ENCODE measurements at regions not wholly inside any gene's neighbourhood (a gene's known extent, or its start where the extent isn't known, plus 50 kb on each side); places are given as distances from the start of the nearest gene placed in this dataset.

GRCh38 chr18:8967573-8967972, 134.9 kb upstream of the NDUFV2 start:
- TF ChIP-seq E2F6 (IDR thresholded peaks at IDR 0.05) (no peak), EP300 (IDR thresholded peaks at IDR 0.05; ENCODE audit: borderline replicate concordance in 1 of 2, low read depth in 2 of 2, low read length in 2 of 2) (no peak), RAD21 (IDR thresholded peaks at IDR 0.05 in 1 of 2, conservative IDR thresholded peaks at IDR 0.05 in 1 of 2; ENCODE audit: low read depth in 2 of 2, low read length in 2 of 2) (no peak), MAX (IDR thresholded peaks at IDR 0.05) (no peak), TEAD4 (IDR thresholded peaks at IDR 0.05; ENCODE audit: low read depth, low read length) (no peak), CREB1 (IDR thresholded peaks at IDR 0.05) (no peak), NRF1 (IDR thresholded peaks at IDR 0.05; ENCODE audit: low read depth, low read length) (no peak), POU5F1 (IDR thresholded peaks at IDR 0.05; ENCODE audit: low read depth, low read length) (no peak), RNF2 (IDR thresholded peaks at IDR 0.05; ENCODE audit: borderline replicate concordance, low read depth, low read length, missing control alignments, poor library complexity, severe bottlenecking) (no peak), KDM5A (IDR thresholded peaks at IDR 0.05; ENCODE audit: low read length) (no peak)
- Histone ChIP-seq H3K4me1 (replicated peaks in 1 of 4; ENCODE audit: control insufficient read depth in 3 of 4, insufficient read depth in 4 of 4, low read length in 3 of 4) (peaks cover 0 to 7% (median 0%) of the 10 kb centered on the region in 4 experiments; a peak in 3 of 7 replicates), H2BK12ac (ENCODE audit: low read depth, low read length) (no peak overlapping the region), H4K91ac (replicated peaks; ENCODE audit: insufficient read length, low read length) (no peak overlapping the region), H3K23me2 (ENCODE audit: low read depth, low read length) (peaks cover 7% of the 10 kb centered on the region; the same call in 1 of the 2 replicates), H3K27me3 (replicated peaks in 1 of 4; ENCODE audit: control insufficient read depth in 3 of 4, extremely low read depth in 1 of 4, insufficient read depth in 3 of 4, low read length in 3 of 4) (no peaks in the 10 kb centered on the region; a peak in 1 of 7 replicates), H4K8ac (ENCODE audit: extremely low read depth, insufficient read depth, low read length) (no peak overlapping the region), H4K5ac (ENCODE audit: insufficient read length, low read depth, low read length) (no peak overlapping the region), H3K4me2 (ENCODE audit: insufficient read depth in 1 of 2, low read depth in 2 of 2, low read length in 2 of 2) (no peak overlapping the region), H3K23ac (ENCODE audit: insufficient read length) (no peak overlapping the region), H3K36me3 (ENCODE audit: control insufficient read depth in 2 of 4, insufficient read depth in 4 of 4, low read length in 3 of 4) (no peaks in the 10 kb centered on the region), H3K14ac (ENCODE audit: insufficient read length) (no peak overlapping the region), H3K79me2 (ENCODE audit: control insufficient read depth in 1 of 2, insufficient read depth in 2 of 2, low read length in 2 of 2) (no peaks in the 10 kb centered on the region), H2BK20ac (ENCODE audit: low read length) (no peak overlapping the region), H3K56ac (replicated peaks; ENCODE audit: insufficient read length, low read depth, low read length) (no peak overlapping the region), H2BK5ac (ENCODE audit: low read depth, low read length) (0 out of 2 replicates have a peak overlapping the region, but pooled peaks have one; percentile 9), H2BK15ac (ENCODE audit: low read length) (no peak overlapping the region), H2AK5ac (ENCODE audit: low read depth, low read length) (no peak overlapping the region), H3K9me3 (ENCODE audit: insufficient read depth in 2 of 2, low read depth in 1 of 2, low read length in 1 of 2) (no peaks in the 10 kb centered on the region), H2BK120ac (replicated peaks; ENCODE audit: low read depth, low read length) (no peak overlapping the region), H2AFZ (ENCODE audit: low read length) (no peak overlapping the region), H3K4me3 (ENCODE audit: extremely low read depth in 1 of 4, insufficient read depth in 2 of 4, low read depth in 3 of 4, low read length in 4 of 4) (no peak overlapping the region), H3K18ac (ENCODE audit: extremely low read depth, low read length) (no peak overlapping the region), H3K9ac (replicated peaks in 1 of 4; ENCODE audit: extremely low read depth in 1 of 4, low read depth in 3 of 4, low read length in 3 of 4) (no peak overlapping the region), H3K27ac (ENCODE audit: low read depth, low read length) (no peak overlapping the region), H3K79me1 (ENCODE audit: low read depth, low read length) (no peaks in the 10 kb centered on the region), H4K20me1 (replicated peaks in 1 of 2; ENCODE audit: control insufficient read depth in 1 of 2, insufficient read depth in 2 of 2, low read length in 2 of 2) (no peaks in the 10 kb centered on the region), H3K4ac (replicated peaks; ENCODE audit: insufficient read length, low read depth, low read length) (no peak overlapping the region)
- DNase-seq (ENCODE audit: low read depth in 1 of 2, low spot score in 2 of 2) = no peak
- ChIA-PET CTCF (ENCODE audit: partially characterized antibody) (no interaction called here), POLR2A (ENCODE audit: partially characterized antibody) (no interaction called here)
- no peak for FAIRE-seq
- 97% methylated on average over 6 of the region's 6 CpGs; no CpG with 5 or more reads in 1 of the 2 experiments for WGBS, 2 experiments (ENCODE audit: extremely low coverage in 1 of 2, insufficient coverage in 1 of 2, insufficient read length in 1 of 2, insufficient replicate concordance in 2 of 2, low coverage in 1 of 2, low lambda C conversion rate in 2 of 2, missing lambda C conversion rate in 1 of 2)

Measured in H1 (cell line).